ENCODE measurements at regions not wholly inside any gene's neighbourhood (a gene's known extent, or its start where the extent isn't known, plus 50 kb on each side); places are given as distances from the start of the nearest gene placed in this dataset.

GRCh38 chr4:115491686-115492085, 378.3 kb upstream of the NDST4 start:
- TF ChIP-seq CTCF (IDR thresholded peaks at IDR 0.05; ENCODE audit: borderline replicate concordance, extremely low read depth, insufficient read depth), result no peak
- H3K36me3 ChIP-seq (ENCODE audit: control insufficient read depth in 2 of 3, insufficient read depth in 3 of 3, low read length in 3 of 3), result no peaks in the 10 kb centered on the region
- no peak overlapping the region for H3K4me3 ChIP-seq (ENCODE audit: low read length in 3 of 3)
- FAIRE-seq (no peak), DNase-seq (no peak)
- H3K9ac ChIP-seq (ENCODE audit: low read length in 3 of 3), result no peak overlapping the region
- no peaks in the 10 kb centered on the region for H3K4me1 ChIP-seq (ENCODE audit: control insufficient read depth in 2 of 3, insufficient read depth in 2 of 3, low read depth in 1 of 3, low read length in 3 of 3)
- H3K9me3 ChIP-seq (ENCODE audit: control insufficient read depth in 2 of 3, insufficient read depth in 1 of 3, low read length in 3 of 3), result no peaks in the 10 kb centered on the region
- H3K27ac ChIP-seq (ENCODE audit: low read depth in 2 of 2, low read length in 2 of 2), result no peak overlapping the region
- no peaks in the 10 kb centered on the region for H3K27me3 ChIP-seq (ENCODE audit: control insufficient read depth, insufficient read depth, low read length)
- intact Hi-C loops (cut with DNase I), result no loop called here

- no peak for FAIRE-seq
Measured at GRCh38 chr4:115489279-115489678, 375.9 kb upstream of the NDST4 start.

GRCh38 chr4:115485402-115485801, 372.0 kb upstream of the NDST4 start:
- intact Hi-C loops (cut with DNase I), result no loop called here
- H3K27ac ChIP-seq (ENCODE audit: low read depth in 2 of 2, low read length in 2 of 2), result no peak overlapping the region
- H3K4me3 ChIP-seq (ENCODE audit: low read length in 3 of 3), result no peak overlapping the region
- H3K4me1 ChIP-seq (ENCODE audit: control insufficient read depth in 2 of 3, insufficient read depth in 2 of 3, low read depth in 1 of 3, low read length in 3 of 3), result no peaks in the 10 kb centered on the region
- H3K36me3 ChIP-seq (ENCODE audit: control insufficient read depth in 2 of 3, insufficient read depth in 3 of 3, low read length in 3 of 3), result no peaks in the 10 kb centered on the region
- no peaks in the 10 kb centered on the region for H3K9me3 ChIP-seq (ENCODE audit: control insufficient read depth in 2 of 3, insufficient read depth in 1 of 3, low read length in 3 of 3)
- DNase-seq (no peak), FAIRE-seq (no peak)
- H3K9ac ChIP-seq (ENCODE audit: low read length in 3 of 3), result no peak overlapping the region
- no peak for TF ChIP-seq CTCF (IDR thresholded peaks at IDR 0.05; ENCODE audit: borderline replicate concordance, extremely low read depth, insufficient read depth)
- H3K27me3 ChIP-seq (ENCODE audit: control insufficient read depth, insufficient read depth, low read length), result no peaks in the 10 kb centered on the region

More at GRCh38 chr4:115489279-115489678, 375.9 kb upstream of the NDST4 start:
- Histone ChIP-seq H3K9me3 (ENCODE audit: control insufficient read depth in 2 of 3, insufficient read depth in 1 of 3, low read length in 3 of 3) (no peaks in the 10 kb centered on the region), H3K4me3 (ENCODE audit: low read length in 3 of 3) (no peak overlapping the region), H3K27ac (ENCODE audit: low read depth in 2 of 2, low read length in 2 of 2) (no peak overlapping the region), H3K4me1 (ENCODE audit: control insufficient read depth in 2 of 3, insufficient read depth in 2 of 3, low read depth in 1 of 3, low read length in 3 of 3) (no peaks in the 10 kb centered on the region), H3K27me3 (ENCODE audit: control insufficient read depth, insufficient read depth, low read length) (no peaks in the 10 kb centered on the region), H3K9ac (ENCODE audit: low read length in 3 of 3) (no peak overlapping the region), H3K36me3 (ENCODE audit: control insufficient read depth in 2 of 3, insufficient read depth in 3 of 3, low read length in 3 of 3) (no peaks in the 10 kb centered on the region)
- no peak for TF ChIP-seq CTCF (IDR thresholded peaks at IDR 0.05; ENCODE audit: borderline replicate concordance, extremely low read depth, insufficient read depth)
- intact Hi-C loops (cut with DNase I), result no loop called here
- DNase-seq, result no peak

- Histone ChIP-seq H3K36me3 (ENCODE audit: control insufficient read depth in 2 of 3, insufficient read depth in 3 of 3, low read length in 3 of 3) (no peaks in the 10 kb centered on the region), H3K27me3 (ENCODE audit: control insufficient read depth, insufficient read depth, low read length) (no peaks in the 10 kb centered on the region), H3K4me3 (ENCODE audit: low read length in 3 of 3) (no peak overlapping the region), H3K27ac (ENCODE audit: low read depth in 2 of 2, low read length in 2 of 2) (no peak overlapping the region), H3K9ac (ENCODE audit: low read length in 3 of 3) (no peak overlapping the region), H3K4me1 (ENCODE audit: control insufficient read depth in 2 of 3, insufficient read depth in 2 of 3, low read depth in 1 of 3, low read length in 3 of 3) (no peaks in the 10 kb centered on the region), H3K9me3 (ENCODE audit: control insufficient read depth in 2 of 3, insufficient read depth in 1 of 3, low read length in 3 of 3) (no peaks in the 10 kb centered on the region)
- no peak for TF ChIP-seq CTCF (IDR thresholded peaks at IDR 0.05; ENCODE audit: borderline replicate concordance, extremely low read depth, insufficient read depth)
- no peak for FAIRE-seq
- no peak for DNase-seq
- intact Hi-C loops (cut with DNase I), result no loop called here
Measured at GRCh38 chr4:115484479-115484878, 371.1 kb upstream of the NDST4 start.

Data from kidney (tissue), 13 donors.